ENCODE measurements at regions not wholly inside any gene's neighbourhood (a gene's known extent, or its start where the extent isn't known, plus 50 kb on each side); places are given as distances from the start of the nearest gene placed in this dataset.

DNA sequence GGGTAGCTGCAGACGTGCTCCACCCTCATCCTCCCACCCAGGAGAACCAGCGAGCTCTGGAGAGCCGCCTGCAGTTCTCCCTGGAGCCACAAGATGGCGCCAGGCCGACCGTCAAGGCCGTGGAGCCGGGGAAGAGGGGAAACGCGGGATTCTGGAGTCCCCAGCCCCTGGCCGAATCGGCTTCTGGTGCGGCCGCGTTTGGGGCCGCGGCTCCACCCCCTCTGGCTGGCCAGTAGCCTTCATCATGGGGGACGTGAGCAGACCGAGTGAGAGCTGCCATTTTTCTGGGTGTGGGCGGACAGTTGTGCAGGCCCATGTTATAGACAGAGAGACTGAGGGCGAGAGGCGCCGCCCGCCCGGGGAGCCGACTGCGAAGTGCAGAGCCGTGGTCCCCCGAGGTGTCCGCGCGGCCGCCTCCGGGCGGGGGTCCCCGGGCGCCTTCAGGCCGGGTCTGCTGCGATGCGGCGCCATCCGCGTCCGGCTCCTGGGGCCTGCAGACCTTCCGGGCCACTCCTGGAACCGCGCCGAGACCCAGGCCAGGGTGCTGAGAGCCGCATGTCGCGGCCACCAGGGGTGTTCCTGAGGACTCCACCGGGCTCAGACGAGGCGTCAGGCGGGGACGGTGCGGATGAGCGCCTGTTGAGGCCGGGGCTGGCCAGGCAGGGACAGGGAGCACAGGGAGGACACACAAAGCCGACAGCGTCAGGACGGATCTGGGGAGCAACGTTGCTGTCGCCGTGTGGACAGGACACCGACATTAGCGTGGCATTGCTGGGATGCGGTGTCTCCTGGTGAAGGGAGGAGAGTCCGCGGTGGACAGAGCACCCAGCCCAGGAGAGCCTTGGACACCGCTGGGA lies 418.2 kb upstream of the HS6ST1 start (continued):
- TF ChIP-seq, protein P1, sequence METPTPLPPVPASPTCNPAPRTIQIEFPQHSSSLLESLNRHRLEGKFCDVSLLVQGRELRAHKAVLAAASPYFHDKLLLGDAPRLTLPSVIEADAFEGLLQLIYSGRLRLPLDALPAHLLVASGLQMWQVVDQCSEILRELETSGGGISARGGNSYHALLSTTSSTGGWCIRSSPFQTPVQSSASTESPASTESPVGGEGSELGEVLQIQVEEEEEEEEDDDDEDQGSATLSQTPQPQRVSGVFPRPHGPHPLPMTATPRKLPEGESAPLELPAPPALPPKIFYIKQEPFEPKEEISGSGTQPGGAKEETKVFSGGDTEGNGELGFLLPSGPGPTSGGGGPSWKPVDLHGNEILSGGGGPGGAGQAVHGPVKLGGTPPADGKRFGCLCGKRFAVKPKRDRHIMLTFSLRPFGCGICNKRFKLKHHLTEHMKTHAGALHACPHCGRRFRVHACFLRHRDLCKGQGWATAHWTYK (CRISPR knock-in tag; IDR thresholded peaks at IDR 0.05): no peak
- TF ChIP-seq, protein P2, sequence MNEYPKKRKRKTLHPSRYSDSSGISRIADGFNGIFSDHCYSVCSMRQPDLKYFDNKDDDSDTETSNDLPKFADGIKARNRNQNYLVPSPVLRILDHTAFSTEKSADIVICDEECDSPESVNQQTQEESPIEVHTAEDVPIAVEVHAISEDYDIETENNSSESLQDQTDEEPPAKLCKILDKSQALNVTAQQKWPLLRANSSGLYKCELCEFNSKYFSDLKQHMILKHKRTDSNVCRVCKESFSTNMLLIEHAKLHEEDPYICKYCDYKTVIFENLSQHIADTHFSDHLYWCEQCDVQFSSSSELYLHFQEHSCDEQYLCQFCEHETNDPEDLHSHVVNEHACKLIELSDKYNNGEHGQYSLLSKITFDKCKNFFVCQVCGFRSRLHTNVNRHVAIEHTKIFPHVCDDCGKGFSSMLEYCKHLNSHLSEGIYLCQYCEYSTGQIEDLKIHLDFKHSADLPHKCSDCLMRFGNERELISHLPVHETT (CRISPR knock-in tag; conservative IDR thresholded peaks at IDR 0.05 in 1 of 2, IDR thresholded peaks at IDR 0.05 in 1 of 2): no peak
- TF ChIP-seq KLF10 (CRISPR knock-in tag; IDR thresholded peaks at IDR 0.05) (no peak), KAT7 (CRISPR knock-in tag; IDR thresholded peaks at IDR 0.05; ENCODE audit: borderline replicate concordance) (no peak), KDM1A (IDR thresholded peaks at IDR 0.05) (no peak), ZNF384 (IDR thresholded peaks at IDR 0.05; ENCODE audit: low read depth, low read length) (no peak), RB1 (IDR thresholded peaks at IDR 0.05; ENCODE audit: low read depth) (peak; percentile 51; the same call in 1 of the 2 replicates), ZNF316 (IDR thresholded peaks at IDR 0.05) (no peak), RAD21 (CRISPR knock-in tag; conservative IDR thresholded peaks at IDR 0.05 in 1 of 2, IDR thresholded peaks at IDR 0.05 in 1 of 2) (peak; percentile 62 to 68), MYNN (IDR thresholded peaks at IDR 0.05) (no peak), MYNN (CRISPR knock-in tag; IDR thresholded peaks at IDR 0.05) (no peak)
- TF ChIP-seq, protein P3, sequence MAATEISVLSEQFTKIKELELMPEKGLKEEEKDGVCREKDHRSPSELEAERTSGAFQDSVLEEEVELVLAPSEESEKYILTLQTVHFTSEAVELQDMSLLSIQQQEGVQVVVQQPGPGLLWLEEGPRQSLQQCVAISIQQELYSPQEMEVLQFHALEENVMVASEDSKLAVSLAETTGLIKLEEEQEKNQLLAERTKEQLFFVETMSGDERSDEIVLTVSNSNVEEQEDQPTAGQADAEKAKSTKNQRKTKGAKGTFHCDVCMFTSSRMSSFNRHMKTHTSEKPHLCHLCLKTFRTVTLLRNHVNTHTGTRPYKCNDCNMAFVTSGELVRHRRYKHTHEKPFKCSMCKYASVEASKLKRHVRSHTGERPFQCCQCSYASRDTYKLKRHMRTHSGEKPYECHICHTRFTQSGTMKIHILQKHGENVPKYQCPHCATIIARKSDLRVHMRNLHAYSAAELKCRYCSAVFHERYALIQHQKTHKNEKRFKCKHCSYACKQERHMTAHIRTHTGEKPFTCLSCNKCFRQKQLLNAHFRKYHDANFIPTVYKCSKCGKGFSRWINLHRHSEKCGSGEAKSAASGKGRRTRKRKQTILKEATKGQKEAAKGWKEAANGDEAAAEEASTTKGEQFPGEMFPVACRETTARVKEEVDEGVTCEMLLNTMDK (IDR thresholded peaks at IDR 0.05; ENCODE audit: borderline replicate concordance, insufficient read depth, low read depth, low read length, poor library complexity, severe bottlenecking): peak; percentile 38
- TF ChIP-seq, protein P4, sequence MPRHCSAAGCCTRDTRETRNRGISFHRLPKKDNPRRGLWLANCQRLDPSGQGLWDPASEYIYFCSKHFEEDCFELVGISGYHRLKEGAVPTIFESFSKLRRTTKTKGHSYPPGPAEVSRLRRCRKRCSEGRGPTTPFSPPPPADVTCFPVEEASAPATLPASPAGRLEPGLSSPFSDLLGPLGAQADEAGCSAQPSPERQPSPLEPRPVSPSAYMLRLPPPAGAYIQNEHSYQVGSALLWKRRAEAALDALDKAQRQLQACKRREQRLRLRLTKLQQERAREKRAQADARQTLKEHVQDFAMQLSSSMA (CRISPR knock-in tag; IDR thresholded peaks at IDR 0.05): no peak
